ENCODE measurements at regions not wholly inside any gene's neighbourhood (a gene's known extent, or its start where the extent isn't known, plus 50 kb on each side); places are given as distances from the start of the nearest gene placed in this dataset.

GRCh38 chr2:198874472-198874858, 583.3 kb downstream of the SATB2 start (continued):
- no peak for TF ChIP-seq ZNF609 (CRISPR knock-in tag; IDR thresholded peaks at IDR 0.05; ENCODE audit: borderline replicate concordance)

GRCh38 chr2:198873503-198874471, 584.0 kb downstream of the SATB2 start:
- ATAC-seq (no peak), DNase-seq (ENCODE audit: extremely low read depth in 1 of 4, low spot score in 3 of 4) (no peak), FAIRE-seq (no peak)
- no peak overlapping the region for H3K4me3 ChIP-seq
- no peaks in the 10 kb centered on the region for H4K20me1 ChIP-seq (replicated peaks; ENCODE audit: control insufficient read depth, insufficient read depth, low read length)
- no peak overlapping the region for H3K9ac ChIP-seq (ENCODE audit: insufficient read depth in 1 of 2, low read depth in 2 of 2, low read length in 2 of 2)
- H3K27ac ChIP-seq (ENCODE audit: extremely low read depth, low read depth, low read length): no peak overlapping the region
- 3% methylated on average over 8 of the region's 8 CpGs for WGBS (ENCODE audit: insufficient coverage, low coverage, missing lambda C conversion rate)
- ChIA-PET POLR2A (interaction anchor here (0.6 kb wide), 1 partner anchor 43 kb away, joined by 3 read pairs; no protein-coding TSS in a partner anchor), CTCF (ENCODE audit: low intra/inter-chr PET ratio) (no interaction called here)
- TF ChIP-seq HMG20B (CRISPR knock-in tag; IDR thresholded peaks at IDR 0.05) (no peak), FOXM1 (IDR thresholded peaks at IDR 0.05; ENCODE audit: low read depth) (no peak), FOXM1 (CRISPR knock-in tag; IDR thresholded peaks at IDR 0.05; ENCODE audit: low read depth) (no peak), POLR2AphosphoS5 (IDR thresholded peaks at IDR 0.05; ENCODE audit: control insufficient read depth, insufficient read depth, low read depth, low read length) (no peak), C11orf30 (IDR thresholded peaks at IDR 0.05; ENCODE audit: low read depth) (no peak), MYC (IDR thresholded peaks at IDR 0.05; ENCODE audit: low read depth, low read length) (no peak), MYC (CRISPR knock-in tag; IDR thresholded peaks at IDR 0.05; ENCODE audit: borderline replicate concordance, low read depth) (no peak), TRIM28 (IDR thresholded peaks at IDR 0.05) (no peak), NCOR1 (IDR thresholded peaks at IDR 0.05) (no peak), MEF2D (tag; conservative IDR thresholded peaks at IDR 0.05; ENCODE audit: low read depth) (no peak), ZNF134 (CRISPR knock-in tag; conservative IDR thresholded peaks at IDR 0.05) (no peak), ZBTB8A (IDR thresholded peaks at IDR 0.05; ENCODE audit: partially characterized antibody) (no peak), ZNF436 (CRISPR knock-in tag; IDR thresholded peaks at IDR 0.05) (no peak), ZNF717 (CRISPR knock-in tag; IDR thresholded peaks at IDR 0.05) (no peak)
- H3K4me1 ChIP-seq (replicated peaks in 1 of 2; ENCODE audit: control insufficient read depth in 2 of 2, insufficient read depth in 2 of 2, low read length in 2 of 2): no peaks in the 10 kb centered on the region
- in situ Hi-C loops (cut with MboI): no loop called here
- no peaks in the 10 kb centered on the region for H3K79me2 ChIP-seq (ENCODE audit: control insufficient read depth, insufficient read depth, low read length)
- no TSS peak for BruUV-seq (replicated peaks)
- H3K27me3 ChIP-seq (ENCODE audit: control insufficient read depth in 2 of 2, insufficient read depth in 2 of 2, low read length in 2 of 2): no peaks in the 10 kb centered on the region
- H3K9me3 ChIP-seq (replicated peaks; ENCODE audit: control insufficient read depth, insufficient read depth, low read depth, low read length): no peaks in the 10 kb centered on the region
- intact Hi-C loops (cut with micrococcal nuclease): no loop called here
- no peak overlapping the region for H3K4me2 ChIP-seq (ENCODE audit: insufficient read depth, low read length)
- H2AFZ ChIP-seq (ENCODE audit: low read depth, low read length): no peak overlapping the region
- H3K36me3 ChIP-seq (ENCODE audit: control insufficient read depth, insufficient read depth, low read length): no peaks in the 10 kb centered on the region
- no peaks in the 10 kb centered on the region for H3K9me1 ChIP-seq (ENCODE audit: control insufficient read depth, insufficient read depth, low read length)
